Neuronal stem cell (in vitro differentiated cells): ENCODE measurements at regions not wholly inside any gene's neighbourhood (a gene's known extent, or its start where the extent isn't known, plus 50 kb on each side); places are given as distances from the start of the nearest gene placed in this dataset.
"Not testable (repeated sequence)": the region's sequence is repeated elsewhere in the genome, so short reads cannot be mapped to it uniquely, and the experiment has no call there.

Experiments
- DNase-seq: peaks from one replicate; pipeline ENCODE4 v3.0.0-alpha.2; 2013; ENCODE audit warnings: low spot score
- H2AFZ ChIP-seq: one replicate; pipeline ENCODE4 v1.6.1; 2013; ENCODE audit warnings: mild to moderate bottlenecking, low read length, inconsistent platforms
- H2AK5ac ChIP-seq: 2 replicates; pipeline ENCODE4 v1.6.1; 2013; ENCODE audit warnings: low read depth, mild to moderate bottlenecking, inconsistent platforms, low read length, moderate library complexity, mixed read lengths
- H2BK120ac ChIP-seq: 2 replicates; pipeline ENCODE4 v1.6.1; 2013; ENCODE audit warnings: low read depth, mild to moderate bottlenecking, inconsistent platforms, low read length, moderate library complexity, mixed read lengths
- H2BK12ac ChIP-seq: one replicate; pipeline ENCODE4 v1.6.1; 2013; ENCODE audit warnings: low read length, inconsistent platforms
- H2BK15ac ChIP-seq: 2 replicates; pipeline ENCODE4 v1.6.1; 2013; ENCODE audit warnings: mild to moderate bottlenecking, low read length, inconsistent platforms, mixed read lengths
- H2BK5ac ChIP-seq: one replicate; pipeline ENCODE4 v1.6.1; 2013; ENCODE audit warnings: inconsistent platforms, mild to moderate bottlenecking, low read length, moderate library complexity
- H3K14ac ChIP-seq: one replicate; pipeline ENCODE4 v1.6.1; 2013; ENCODE audit warnings: low read length, inconsistent platforms
- H3K18ac ChIP-seq: 2 replicates; pipeline ENCODE4 v1.6.1; 2013; ENCODE audit warnings: low read length, inconsistent platforms
- H3K23ac ChIP-seq: 2 replicates; pipeline ENCODE4 v1.6.1; 2013; ENCODE audit warnings: low read depth, mild to moderate bottlenecking, mixed read lengths, low read length, inconsistent platforms; ENCODE audit not compliant: poor library complexity
- H3K27ac ChIP-seq: replicated peaks from 3 replicates; pipeline ENCODE4 v1.5.1; 2013; ENCODE audit warnings: low read length, inconsistent platforms
- H3K27me3 ChIP-seq, 3 experiments: 2 replicates each; pipeline ENCODE4 v1.6.1; 2013; ENCODE audit warnings: low read length in 3 of 3, mild to moderate bottlenecking in 2 of 3, inconsistent platforms in 1 of 3, low read depth in 1 of 3, mixed read lengths in 1 of 3, moderate library complexity in 1 of 3; ENCODE audit not compliant: control insufficient read depth in 3 of 3, insufficient read depth in 3 of 3
- H3K36me3 ChIP-seq, 2 donors: replicated peaks in 1 of 2; 2 replicates each; pipeline ENCODE4 v1.6.1; 2013; ENCODE audit warnings: low read length in 2 of 2; ENCODE audit not compliant: control insufficient read depth in 2 of 2, insufficient read depth in 2 of 2
- H3K4ac ChIP-seq: 2 replicates; pipeline ENCODE4 v1.6.1; 2013; ENCODE audit warnings: inconsistent platforms, mild to moderate bottlenecking, low read length, moderate library complexity
- H3K4me1 ChIP-seq, 2 donors: 1 replicate in 1 of 2; 2 replicates in 1 of 2; pipeline ENCODE4 v1.6.1; 2013; ENCODE audit warnings: low read length in 2 of 2, low read depth in 1 of 2; ENCODE audit not compliant: control insufficient read depth in 2 of 2, insufficient read depth in 1 of 2
- H3K4me2 ChIP-seq: one replicate; pipeline ENCODE4 v1.6.1; 2013; ENCODE audit warnings: mild to moderate bottlenecking, low read length, inconsistent platforms; ENCODE audit not compliant: insufficient read depth, poor library complexity, severe bottlenecking
- H3K4me3 ChIP-seq, 2 donors: 2 replicates each; pipeline ENCODE4 v1.5.1; 2013; ENCODE audit warnings: low read length in 2 of 2, mild to moderate bottlenecking in 2 of 2, inconsistent platforms in 1 of 2, moderate library complexity in 1 of 2
- H3K79me1 ChIP-seq: one replicate; pipeline ENCODE4 v1.6.1; 2013; ENCODE audit warnings: low read depth, mild to moderate bottlenecking, inconsistent platforms, low read length, moderate library complexity
- H3K9ac ChIP-seq: one replicate; pipeline ENCODE4 v1.6.1; 2013; ENCODE audit warnings: mild to moderate bottlenecking, low read depth, low read length, inconsistent platforms; ENCODE audit not compliant: poor library complexity
- H3K9me3 ChIP-seq, 2 donors: replicated peaks in 1 of 2; 2 replicates each; pipeline versions ENCODE3 to v1.6.1; 2013; ENCODE audit warnings: low read length in 2 of 2, mild to moderate bottlenecking in 2 of 2, inconsistent platforms in 1 of 2, low read depth in 1 of 2, mixed read lengths in 1 of 2, moderate library complexity in 1 of 2; ENCODE audit not compliant: control insufficient read depth in 2 of 2, insufficient read depth in 1 of 2
- H4K8ac ChIP-seq: one replicate; pipeline ENCODE4 v1.6.1; 2013; ENCODE audit warnings: low read depth, mild to moderate bottlenecking, inconsistent platforms, low read length, moderate library complexity
- H4K91ac ChIP-seq: one replicate; pipeline ENCODE4 v1.6.1; 2013; ENCODE audit warnings: low read length, low read depth, mild to moderate bottlenecking, inconsistent platforms; ENCODE audit not compliant: poor library complexity
- whole genome bisulfite sequencing, 2 donors: extraction: QIAGEN DNeasy Blood & Tissue Kit; methylation state at CpG; one replicate each; pipeline ENCODE4 v1.1.7; 2013; ENCODE audit warnings: missing lambda C conversion rate in 2 of 2, mixed read lengths in 1 of 2; ENCODE audit not compliant: insufficient read length in 2 of 2, insufficient replicate concordance in 1 of 2; ENCODE audit errors: extremely low coverage in 2 of 2; 5-methylcytosine and 5-hydroxymethylcytosine counted together

GRCh38 chr14:105702275-105702817, 176.0 kb downstream of the TMEM121 start:
- no peak overlapping the region for H3K23ac ChIP-seq
- no peak overlapping the region for H2BK12ac ChIP-seq
- H3K27me3 ChIP-seq, result no peaks in the 10 kb centered on the region
- no CpG with 5 or more reads among the region's 2 CpGs for WGBS, 2 donors
- no peak overlapping the region for H3K27ac ChIP-seq
- no peak overlapping the region for H3K4me3 ChIP-seq
- H4K8ac ChIP-seq, result no peak overlapping the region
- no peak overlapping the region for H2BK15ac ChIP-seq
- H3K9ac ChIP-seq, result no peak overlapping the region
- H3K36me3 ChIP-seq, result no peaks in the 10 kb centered on the region
- no peak overlapping the region for H3K18ac ChIP-seq
- no peak overlapping the region for H2AK5ac ChIP-seq
- no peak overlapping the region for H2AFZ ChIP-seq
- H3K4me2 ChIP-seq, result no peak overlapping the region
- no peak overlapping the region for H2BK5ac ChIP-seq
- no peak for DNase-seq
- H2BK120ac ChIP-seq, result no peak overlapping the region
- no peak overlapping the region for H3K14ac ChIP-seq
- H3K4ac ChIP-seq, result no peak overlapping the region
- peaks cover 0 to 23% of the 10 kb centered on the region in 2 donors for H3K9me3 ChIP-seq
- H3K79me1 ChIP-seq, result peaks cover 2% of the 10 kb centered on the region
- no peaks in the 10 kb centered on the region for H3K4me1 ChIP-seq
- H4K91ac ChIP-seq, result no peak overlapping the region

- H2BK120ac ChIP-seq, H2BK5ac ChIP-seq, H3K27me3 ChIP-seq, H3K4me1 ChIP-seq, H4K91ac ChIP-seq, H2AK5ac ChIP-seq, H3K23ac ChIP-seq, H3K14ac ChIP-seq, H3K18ac ChIP-seq, H3K4ac ChIP-seq, H2AFZ ChIP-seq, H3K4me2 ChIP-seq, H4K8ac ChIP-seq, H3K9ac ChIP-seq, H3K36me3 ChIP-seq, H2BK12ac ChIP-seq, H2BK15ac ChIP-seq, H3K4me3 ChIP-seq, H3K27ac ChIP-seq, DNase-seq, H3K79me1 ChIP-seq: not testable (repeated sequence)
- WGBS, 2 donors, result no CpG with 5 or more reads among the region's 8 CpGs
- peaks cover 0 to 20% of the 10 kb centered on the region in 2 donors for H3K9me3 ChIP-seq
Measured at GRCh38 chr14:105703044-105703665, 176.8 kb downstream of the TMEM121 start.

GRCh38 chr14:105704091-105704490, 177.7 kb downstream of the TMEM121 start:
- not testable (repeated sequence) for H3K23ac ChIP-seq, H3K4me1 ChIP-seq, H3K4me3 ChIP-seq, H3K4me2 ChIP-seq, H3K18ac ChIP-seq, H2BK120ac ChIP-seq, H2AFZ ChIP-seq, H3K27ac ChIP-seq, H3K4ac ChIP-seq, H3K9ac ChIP-seq, H3K79me1 ChIP-seq, H2BK12ac ChIP-seq, H4K8ac ChIP-seq, H3K14ac ChIP-seq, DNase-seq, H2AK5ac ChIP-seq, H4K91ac ChIP-seq, H2BK15ac ChIP-seq, H2BK5ac ChIP-seq, H3K27me3 ChIP-seq, H3K36me3 ChIP-seq
- peaks cover 0 to 24% of the 10 kb centered on the region in 2 donors for H3K9me3 ChIP-seq
- WGBS, 2 donors, result no CpG with 5 or more reads among the region's 10 CpGs

- H3K27me3 ChIP-seq, H4K91ac ChIP-seq, H2BK120ac ChIP-seq, H3K23ac ChIP-seq, H3K4me3 ChIP-seq, H4K8ac ChIP-seq, H3K27ac ChIP-seq, H2AFZ ChIP-seq, H3K79me1 ChIP-seq, H3K36me3 ChIP-seq, H3K18ac ChIP-seq, H2BK12ac ChIP-seq, H3K4me1 ChIP-seq, H3K14ac ChIP-seq, H2BK5ac ChIP-seq, H3K4me2 ChIP-seq, H2AK5ac ChIP-seq, H2BK15ac ChIP-seq, H3K9ac ChIP-seq, H3K4ac ChIP-seq, DNase-seq: not testable (repeated sequence)
- WGBS, 2 donors, result no CpG with 5 or more reads among the region's 10 CpGs
- peaks cover 0 to 24% of the 10 kb centered on the region in 2 donors for H3K9me3 ChIP-seq
Measured at GRCh38 chr14:105704492-105704891, 178.1 kb downstream of the TMEM121 start.
